Urinary bladder (tissue), 3 donors: ENCODE measurements at regions not wholly inside any gene's neighbourhood (a gene's known extent, or its start where the extent isn't known, plus 50 kb on each side); places are given as distances from the start of the nearest gene placed in this dataset.

Experiments used
- DNase-seq: peaks from one replicate; pipeline ENCODE4 v3.0.0-alpha.2; 2015; ENCODE audit errors: extremely low spot score
- H3K27ac ChIP-seq: one replicate; pipeline ENCODE4 v1.5.1; 2013; ENCODE audit warnings: low read depth, mild to moderate bottlenecking, moderate library complexity
- H3K36me3 ChIP-seq: one replicate; pipeline ENCODE4 v1.6.1; 2013; ENCODE audit warnings: mild to moderate bottlenecking, moderate library complexity; ENCODE audit not compliant: insufficient read depth
- H3K4me1 ChIP-seq: one replicate; pipeline ENCODE4 v1.6.1; 2013; ENCODE audit warnings: mild to moderate bottlenecking, moderate library complexity; ENCODE audit not compliant: insufficient read depth
- H3K4me3 ChIP-seq: one replicate; pipeline ENCODE4 v1.5.1; 2013; ENCODE audit warnings: low read depth, low read length
- WGBS: extraction: QIAGEN DNeasy Blood & Tissue Kit; methylation state at CpG from one replicate; pipeline ENCODE4 v1.1.7; 2013; 5-methylcytosine and 5-hydroxymethylcytosine counted together
- donor health status: healthy with polysubstance abuse.
- donor health status: healthy.

DNA sequence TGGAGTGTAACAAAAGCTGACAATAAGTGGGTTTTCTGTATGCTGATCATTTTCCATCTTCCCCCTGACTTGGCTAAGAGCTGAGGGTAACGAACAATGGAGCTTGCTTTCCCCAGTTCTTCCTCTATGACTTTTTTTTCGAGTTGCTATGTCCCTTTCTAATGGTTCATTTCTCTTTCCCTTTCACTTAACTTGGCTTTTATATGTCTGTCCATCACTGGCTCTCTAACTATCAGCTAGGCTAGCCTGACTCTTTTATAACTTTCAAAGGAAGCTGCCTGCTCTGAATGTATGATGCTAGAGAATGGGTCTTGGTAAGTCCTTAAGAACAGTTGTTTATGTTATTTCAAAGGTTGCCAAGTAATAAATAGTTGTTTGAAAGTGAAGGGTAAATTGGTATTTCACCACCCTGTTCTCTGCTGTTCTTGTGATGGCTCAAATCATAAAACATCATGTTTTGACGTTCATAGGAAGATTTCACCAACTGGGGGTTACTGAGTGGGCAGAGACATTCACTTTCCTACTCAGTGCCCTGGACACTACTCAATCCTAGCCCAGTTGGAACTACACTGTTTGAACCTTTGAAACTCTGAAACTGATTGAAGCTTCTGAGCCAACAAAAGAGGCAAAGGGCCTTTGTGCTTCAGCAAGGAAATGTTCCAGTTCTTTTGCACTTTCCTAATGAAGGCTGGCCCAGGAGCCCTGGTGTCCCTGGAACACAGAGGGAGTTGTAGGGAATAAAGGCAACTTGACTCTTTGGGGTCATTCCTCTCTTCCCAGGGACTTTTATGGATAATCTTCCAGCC is 85.4 kb upstream of the PHYHIPL start:
- DNase-seq, result no peak
- Histone ChIP-seq H3K27ac (no peak overlapping the region), H3K4me3 (no peak overlapping the region), H3K36me3 (no peaks in the 10 kb centered on the region), H3K4me1 (no peaks in the 10 kb centered on the region)
- WGBS, result 67% methylated on average over 3 of the region's 3 CpGs

- Histone ChIP-seq H3K36me3 (no peaks in the 10 kb centered on the region), H3K27ac (no peak overlapping the region), H3K4me3 (no peak overlapping the region), H3K4me1 (no peaks in the 10 kb centered on the region)
- DNase-seq, result no peak
- 81% methylated on average over 2 of the region's 2 CpGs for WGBS
Measured at GRCh38 chr10:59093461-59093860, 83.0 kb upstream of the PHYHIPL start.

- WGBS, result 67% methylated on average over 2 of the region's 2 CpGs
- no peaks in the 10 kb centered on the region for H3K36me3 ChIP-seq
- H3K27ac ChIP-seq, result no peak overlapping the region
- no peak overlapping the region for H3K4me3 ChIP-seq
- no peaks in the 10 kb centered on the region for H3K4me1 ChIP-seq
- no peak for DNase-seq
Measured at GRCh38 chr10:59096631-59097030, 79.8 kb upstream of the PHYHIPL start.

DNA sequence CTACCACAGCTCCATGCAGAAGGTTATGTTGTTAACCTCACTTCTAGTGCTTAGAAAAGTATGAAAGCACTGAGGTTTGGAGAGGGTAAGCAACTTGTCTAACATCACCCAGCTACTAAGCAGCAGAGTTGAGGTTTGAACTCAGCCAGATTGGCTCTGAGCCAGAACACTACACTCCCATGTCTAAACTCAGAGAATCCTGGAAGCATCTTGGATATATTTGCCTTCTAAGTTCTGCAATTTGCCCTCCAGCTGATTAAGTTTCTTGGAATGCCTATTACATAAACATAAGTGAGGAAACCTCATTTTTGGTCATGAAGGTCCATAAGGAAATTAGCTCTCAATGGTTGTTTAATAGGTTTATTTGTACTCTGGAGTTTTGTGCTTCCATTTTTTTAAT is 78.1 kb upstream of the PHYHIPL start:
- Histone ChIP-seq H3K4me3 (no peak overlapping the region), H3K4me1 (no peaks in the 10 kb centered on the region), H3K36me3 (no peaks in the 10 kb centered on the region), H3K27ac (no peak overlapping the region)
- DNase-seq, result no peak

DNA sequence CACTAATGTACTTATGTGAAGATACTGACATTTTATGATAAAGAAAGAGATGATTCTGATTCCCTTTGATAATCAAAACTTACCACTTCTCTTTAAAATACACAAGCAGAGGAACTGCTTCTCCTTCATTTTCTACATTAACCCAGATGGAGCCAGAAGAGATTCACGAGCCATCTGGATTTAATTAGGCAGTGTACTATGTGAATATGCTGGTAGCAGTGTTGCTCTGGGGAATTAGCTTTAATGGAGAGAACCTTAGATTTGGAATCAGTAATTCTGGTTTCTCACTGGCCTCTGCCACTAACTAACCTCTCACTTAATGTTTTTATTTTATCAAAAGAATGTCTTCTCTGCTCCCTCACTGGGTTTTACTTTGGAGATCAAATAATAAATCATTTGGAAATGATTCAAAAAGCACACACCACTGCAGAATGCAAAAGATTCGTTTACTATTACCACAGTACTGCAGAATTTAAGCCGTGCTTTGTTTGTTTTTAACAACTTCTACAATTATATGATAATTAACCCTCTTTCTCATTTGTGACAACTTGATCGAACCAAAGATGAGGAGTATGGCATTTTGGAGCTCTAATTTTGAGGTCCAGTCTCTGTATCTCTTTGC is 77.5 kb upstream of the PHYHIPL start:
- H3K27ac ChIP-seq, result no peak overlapping the region
- DNase-seq, result peak; percentile 64
- no peak overlapping the region for H3K4me3 ChIP-seq
- H3K36me3 ChIP-seq, result no peaks in the 10 kb centered on the region
- no peaks in the 10 kb centered on the region for H3K4me1 ChIP-seq
- 43% methylated on average over 4 of the region's 4 CpGs for WGBS

- no peak overlapping the region for H3K27ac ChIP-seq
Measured at GRCh38 chr10:59099481-59099880, 77.0 kb upstream of the PHYHIPL start.

DNA sequence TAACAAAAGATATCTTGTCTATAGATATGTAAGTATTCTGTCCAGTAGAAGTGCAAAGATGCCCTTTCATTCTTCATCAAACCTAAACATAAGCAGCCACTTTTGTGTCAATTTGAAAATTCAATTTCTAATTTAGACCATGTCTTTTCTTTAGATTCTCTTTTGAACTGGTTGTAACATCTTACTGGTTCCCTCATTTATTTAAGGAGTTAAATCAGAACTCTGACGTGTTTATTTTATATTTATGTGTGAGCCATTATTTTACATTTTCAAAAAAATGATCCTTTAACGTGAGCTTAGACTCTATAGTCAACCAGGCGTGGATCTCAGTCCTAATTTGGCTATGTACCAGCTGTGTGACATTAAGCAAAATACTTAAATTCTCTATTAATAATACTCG is 74.0 kb upstream of the PHYHIPL start:
- H3K27ac ChIP-seq, result no peak overlapping the region
- no peak for DNase-seq
- no peak overlapping the region for H3K4me3 ChIP-seq
- no peaks in the 10 kb centered on the region for H3K36me3 ChIP-seq
- 80% methylated on average over 4 of the region's 4 CpGs for WGBS
- H3K4me1 ChIP-seq, result no peaks in the 10 kb centered on the region

More at GRCh38 chr10:59099481-59099880, 77.0 kb upstream of the PHYHIPL start:
- 43% methylated on average over 2 of the region's 2 CpGs for WGBS
- Histone ChIP-seq H3K36me3 (no peaks in the 10 kb centered on the region), H3K4me1 (no peaks in the 10 kb centered on the region), H3K4me3 (no peak overlapping the region)
- DNase-seq, result no peak

DNA sequence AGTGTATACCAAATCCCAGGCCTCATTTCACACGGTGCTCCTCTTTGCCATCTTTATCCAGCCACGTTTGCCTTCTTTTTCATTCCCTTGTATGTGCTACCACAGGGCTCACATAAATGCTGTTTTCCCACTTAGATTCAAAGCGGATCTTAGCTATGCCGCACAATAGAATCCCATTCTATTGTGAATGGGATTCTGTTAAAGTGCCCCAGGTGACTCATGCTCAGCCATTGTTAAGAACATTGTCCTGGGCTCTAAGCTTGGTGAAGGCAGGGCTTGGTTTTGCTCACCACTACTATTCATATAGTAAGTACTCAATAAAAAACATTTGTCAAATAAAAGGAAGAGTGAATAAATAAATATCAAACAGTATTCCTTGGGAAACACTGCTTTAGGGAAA is 72.3 kb upstream of the PHYHIPL start:
- no peak overlapping the region for H3K4me3 ChIP-seq
- no peaks in the 10 kb centered on the region for H3K36me3 ChIP-seq
- no peak overlapping the region for H3K27ac ChIP-seq
- no peaks in the 10 kb centered on the region for H3K4me1 ChIP-seq
- 83% methylated on average over 4 of the region's 4 CpGs for WGBS
- no peak for DNase-seq

DNA sequence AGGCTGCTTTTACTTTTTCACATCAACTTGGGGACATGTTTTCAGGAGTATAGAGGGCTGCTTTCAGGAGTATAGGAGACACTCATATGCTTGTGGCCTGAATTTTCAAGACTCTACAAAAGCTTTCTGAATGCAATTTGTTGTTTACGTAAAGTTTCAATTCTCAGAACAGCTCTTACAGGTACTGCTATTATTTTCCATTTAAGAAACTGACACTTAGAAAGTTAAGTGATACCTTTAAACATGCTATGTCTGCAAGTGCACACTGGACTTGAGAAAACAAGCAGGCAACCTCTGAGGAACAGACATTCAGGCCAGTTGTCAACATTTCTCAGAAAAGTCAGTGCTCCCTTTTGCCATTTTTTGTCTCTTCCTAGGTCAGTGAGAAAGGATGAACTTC is 70.0 kb upstream of the PHYHIPL start:
- Histone ChIP-seq H3K36me3 (no peaks in the 10 kb centered on the region), H3K27ac (no peak overlapping the region), H3K4me3 (no peak overlapping the region), H3K4me1 (no peaks in the 10 kb centered on the region)
- 91% methylated on average over 1 of the region's 1 CpG for WGBS
- DNase-seq, result no peak

DNA sequence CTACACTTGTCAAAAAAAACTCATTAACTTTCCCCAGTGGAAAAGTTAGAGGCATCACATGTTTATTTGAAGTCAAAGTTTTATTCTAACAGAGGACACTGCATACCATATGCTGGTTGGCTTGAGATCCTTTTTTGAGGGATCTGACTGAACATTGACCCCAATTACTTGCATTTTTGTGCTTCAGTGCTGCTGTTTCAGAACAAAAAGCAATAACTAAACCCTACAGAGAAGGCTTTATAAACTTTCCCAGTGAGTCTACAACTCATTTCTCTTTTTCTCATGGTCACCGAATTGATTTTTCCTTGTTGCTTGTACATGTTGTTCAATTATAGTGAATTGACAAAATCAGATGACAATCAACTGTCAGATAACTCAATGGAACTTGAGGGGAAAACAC is 69.3 kb upstream of the PHYHIPL start:
- Histone ChIP-seq H3K4me1 (no peaks in the 10 kb centered on the region), H3K27ac (no peak overlapping the region), H3K4me3 (no peak overlapping the region), H3K36me3 (no peaks in the 10 kb centered on the region)
- DNase-seq, result no peak
- WGBS, result 87% methylated on average over 1 of the region's 1 CpG

- no peak for DNase-seq
- WGBS, result 42% methylated on average over 1 of the region's 1 CpG
- H3K4me1 ChIP-seq, result no peaks in the 10 kb centered on the region
- no peaks in the 10 kb centered on the region for H3K36me3 ChIP-seq
- no peak overlapping the region for H3K4me3 ChIP-seq
- H3K27ac ChIP-seq, result no peak overlapping the region
Measured at GRCh38 chr10:59108296-59108870, 68.1 kb upstream of the PHYHIPL start.

DNA sequence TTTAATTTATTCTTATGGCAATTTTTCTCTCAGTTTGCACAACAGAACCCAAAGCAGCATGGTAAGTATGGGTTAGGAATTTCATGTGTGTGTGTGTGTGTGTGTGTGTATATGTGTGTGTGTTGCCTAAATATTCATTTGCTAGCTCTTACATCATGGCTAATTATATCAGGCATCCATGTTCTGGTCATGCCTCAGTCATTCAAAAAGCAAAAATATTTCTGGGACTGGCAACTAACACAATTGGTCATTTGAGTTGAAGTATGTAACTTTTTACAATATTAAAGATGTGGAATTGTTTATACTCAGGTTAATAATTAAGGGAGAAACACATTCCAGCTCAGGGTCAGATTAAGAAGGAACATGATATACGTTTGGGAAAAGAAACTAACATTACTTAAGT is 67.6 kb upstream of the PHYHIPL start:
- 32% methylated on average over 1 of the region's 1 CpG for WGBS
- no peak for DNase-seq
- H3K4me1 ChIP-seq, result no peaks in the 10 kb centered on the region
- no peaks in the 10 kb centered on the region for H3K36me3 ChIP-seq
- H3K27ac ChIP-seq, result no peak overlapping the region
- no peak overlapping the region for H3K4me3 ChIP-seq

GRCh38 chr10:59109826-59110225 is 66.6 kb upstream of the PHYHIPL start:
- no peak for DNase-seq
- H3K27ac ChIP-seq, result no peak overlapping the region
- WGBS, result 34% methylated on average over 2 of the region's 2 CpGs
- H3K4me3 ChIP-seq, result no peak overlapping the region
- H3K36me3 ChIP-seq, result no peaks in the 10 kb centered on the region
- H3K4me1 ChIP-seq, result no peaks in the 10 kb centered on the region

DNA sequence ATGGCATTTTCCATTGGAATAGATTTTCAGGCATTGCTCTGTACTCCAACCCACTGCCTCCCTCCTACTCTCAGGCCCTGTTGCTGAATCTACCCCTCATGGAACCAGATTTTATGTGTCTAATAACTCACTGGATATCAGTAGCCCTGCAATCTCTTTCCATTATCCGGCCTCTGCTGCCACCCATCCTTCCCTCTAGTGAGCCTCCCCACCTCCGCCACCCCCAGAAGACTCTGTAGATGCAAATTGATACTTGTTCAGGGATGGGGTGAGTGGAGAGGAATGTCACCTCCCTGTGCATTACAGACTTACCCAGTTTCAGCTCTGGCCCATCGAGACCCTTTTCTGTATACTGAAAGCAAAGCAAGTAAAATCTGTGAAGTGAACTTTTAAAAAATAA is 52.3 kb upstream of the PHYHIPL start:
- no peak for DNase-seq
- H3K4me3 ChIP-seq, result no peak overlapping the region
- H3K4me1 ChIP-seq, result no peaks in the 10 kb centered on the region
- H3K36me3 ChIP-seq, result no peaks in the 10 kb centered on the region
- H3K27ac ChIP-seq, result no peak overlapping the region
- 92% methylated on average over 3 of the region's 3 CpGs for WGBS
